Adrenal gland (tissue), 5 donors: ENCODE measurements at regions not wholly inside any gene's neighbourhood (a gene's known extent, or its start where the extent isn't known, plus 50 kb on each side); places are given as distances from the start of the nearest gene placed in this dataset.
"Not testable (repeated sequence)": the region's sequence is repeated elsewhere in the genome, so short reads cannot be mapped to it uniquely, and the experiment has no call there.

Source experiments
- CTCF ChIP-seq, 6 experiments: fragments of 450-650 bp in 4 of 6; fragments of 200-600 bp in 2 of 6; sonication (generic) in 1 of 6; IDR thresholded peaks; 1 replicate in 5 of 6; 2 replicates in 1 of 6; pipeline versions ENCODE4 v1.5.1 to v1.8.0; 2016 to 2021; ENCODE audit warnings: antibody characterized with exemption in 6 of 6, mild to moderate bottlenecking in 2 of 6, moderate library complexity in 1 of 6
- POLR2A ChIP-seq, 2 donors: fragments of 450-650 bp; IDR thresholded peaks; one replicate each; pipeline ENCODE4 v1.6.1; 2017; ENCODE audit warnings: antibody characterized with exemption in 2 of 2, mild to moderate bottlenecking in 2 of 2, moderate library complexity in 1 of 2
- donor health status: DM: no; HTN: no; CAD: no.

- not testable (repeated sequence) for TF ChIP-seq CTCF, POLR2A (IDR thresholded peaks at IDR 0.05)
Measured at GRCh38 chr14:19160379-19160778, 193.1 kb downstream of the POTEM start.
